ENCODE measurements at regions not wholly inside any gene's neighbourhood (a gene's known extent, or its start where the extent isn't known, plus 50 kb on each side); places are given as distances from the start of the nearest gene placed in this dataset.
"Not testable (repeated sequence)": the region's sequence is repeated elsewhere in the genome, so short reads cannot be mapped to it uniquely, and the experiment has no call there.

GRCh38 chr2:71922091-71922490 lies 225.6 kb downstream of the CYP26B1 start:
- H3K9me3 ChIP-seq (ENCODE audit: control insufficient read depth, low read length, poor library complexity, severe bottlenecking): no peaks in the 10 kb centered on the region
- ATAC-seq (no peak), DNase-seq (no peak)
- no peak overlapping the region for H3K27ac Mint-ChIP-seq
- no peak overlapping the region for H3K4me3 Mint-ChIP-seq
- H3K27me3 Mint-ChIP-seq: peaks cover 13% of the 10 kb centered on the region
- H3K36me3 Mint-ChIP-seq (ENCODE audit: low read depth): no peaks in the 10 kb centered on the region
- peaks cover 8% of the 10 kb centered on the region for H3K4me1 Mint-ChIP-seq

- not testable (repeated sequence) for ATAC-seq; H3K9me3 ChIP-seq (ENCODE audit: control insufficient read depth, low read length, poor library complexity, severe bottlenecking); H3K36me3 Mint-ChIP-seq (ENCODE audit: low read depth); H3K4me3 Mint-ChIP-seq; H3K27ac Mint-ChIP-seq; DNase-seq; H3K4me1 Mint-ChIP-seq
- peaks cover 18% of the 10 kb centered on the region for H3K27me3 Mint-ChIP-seq
These were observed 226.8 kb downstream of the CYP26B1 start for GRCh38 chr2:71920819-71921218.

GRCh38 chr2:71919708-71920107 lies 228.0 kb downstream of the CYP26B1 start:
- no peaks in the 10 kb centered on the region for H3K9me3 ChIP-seq (ENCODE audit: control insufficient read depth, low read length, poor library complexity, severe bottlenecking)
- peaks cover 18% of the 10 kb centered on the region for H3K27me3 Mint-ChIP-seq
- H3K27ac Mint-ChIP-seq: no peak overlapping the region
- ATAC-seq: no peak
- H3K4me1 Mint-ChIP-seq: peaks cover 5% of the 10 kb centered on the region
- no peak for DNase-seq
- no peak overlapping the region for H3K4me3 Mint-ChIP-seq
- H3K36me3 Mint-ChIP-seq (ENCODE audit: low read depth): no peaks in the 10 kb centered on the region

- Mint-ChIP-seq H3K4me3 (no peak overlapping the region), H3K27me3 (peaks cover 21% of the 10 kb centered on the region), H3K4me1 (no peaks in the 10 kb centered on the region), H3K27ac (no peak overlapping the region), H3K36me3 (ENCODE audit: low read depth) (no peaks in the 10 kb centered on the region)
- ATAC-seq: no peak
- no peak for DNase-seq
- peaks cover 3% of the 10 kb centered on the region for H3K9me3 ChIP-seq (ENCODE audit: control insufficient read depth, low read length, poor library complexity, severe bottlenecking)
These were observed 237.4 kb downstream of the CYP26B1 start for GRCh38 chr2:71910277-71910676.

- no peak for ATAC-seq
- no peak for DNase-seq
- no peaks in the 10 kb centered on the region for H3K36me3 Mint-ChIP-seq (ENCODE audit: low read depth)
- peaks cover 35% of the 10 kb centered on the region for H3K27me3 Mint-ChIP-seq
- no peak overlapping the region for H3K27ac Mint-ChIP-seq
- no peak overlapping the region for H3K4me3 Mint-ChIP-seq
- H3K9me3 ChIP-seq (ENCODE audit: control insufficient read depth, low read length, poor library complexity, severe bottlenecking): peaks cover 3% of the 10 kb centered on the region
- H3K4me1 Mint-ChIP-seq: no peaks in the 10 kb centered on the region
These were observed 238.9 kb downstream of the CYP26B1 start for GRCh38 chr2:71908798-71909197.

- no peak for ATAC-seq
- Mint-ChIP-seq H3K36me3 (ENCODE audit: low read depth) (no peaks in the 10 kb centered on the region), H3K4me1 (no peaks in the 10 kb centered on the region), H3K27me3 (peaks cover 38% of the 10 kb centered on the region), H3K4me3 (no peak overlapping the region), H3K27ac (no peak overlapping the region)
- peaks cover 3% of the 10 kb centered on the region for H3K9me3 ChIP-seq (ENCODE audit: control insufficient read depth, low read length, poor library complexity, severe bottlenecking)
- DNase-seq: no peak
These were observed 240.2 kb downstream of the CYP26B1 start for GRCh38 chr2:71907503-71907902.

- Mint-ChIP-seq H3K4me1 (no peaks in the 10 kb centered on the region), H3K27ac (no peak overlapping the region), H3K4me3 (no peak overlapping the region), H3K36me3 (ENCODE audit: low read depth) (no peaks in the 10 kb centered on the region), H3K27me3 (peaks cover 38% of the 10 kb centered on the region)
- ATAC-seq: no peak
- no peak for DNase-seq
- H3K9me3 ChIP-seq (ENCODE audit: control insufficient read depth, low read length, poor library complexity, severe bottlenecking): peaks cover 3% of the 10 kb centered on the region
These were observed 241.2 kb downstream of the CYP26B1 start for GRCh38 chr2:71906357-71906973.

GRCh38 chr2:71905205-71905604 lies 242.5 kb downstream of the CYP26B1 start:
- H3K4me1 Mint-ChIP-seq: no peaks in the 10 kb centered on the region
- peaks cover 38% of the 10 kb centered on the region for H3K27me3 Mint-ChIP-seq
- DNase-seq: no peak
- peaks cover 3% of the 10 kb centered on the region for H3K9me3 ChIP-seq (ENCODE audit: control insufficient read depth, low read length, poor library complexity, severe bottlenecking)
- no peak overlapping the region for H3K4me3 Mint-ChIP-seq
- no peak for ATAC-seq
- no peaks in the 10 kb centered on the region for H3K36me3 Mint-ChIP-seq (ENCODE audit: low read depth)
- H3K27ac Mint-ChIP-seq: no peak overlapping the region

GRCh38 chr2:71903841-71904240 lies 243.8 kb downstream of the CYP26B1 start:
- Mint-ChIP-seq H3K4me1 (no peaks in the 10 kb centered on the region), H3K4me3 (no peak overlapping the region), H3K36me3 (ENCODE audit: low read depth) (no peaks in the 10 kb centered on the region), H3K27me3 (peaks cover 39% of the 10 kb centered on the region), H3K27ac (no peak overlapping the region)
- ATAC-seq (no peak), DNase-seq (no peak)
- no peaks in the 10 kb centered on the region for H3K9me3 ChIP-seq (ENCODE audit: control insufficient read depth, low read length, poor library complexity, severe bottlenecking)

GRCh38 chr2:71901466-71901865 lies 246.2 kb downstream of the CYP26B1 start:
- no peak for ATAC-seq
- Mint-ChIP-seq H3K27ac (no peak overlapping the region), H3K4me1 (no peaks in the 10 kb centered on the region), H3K36me3 (ENCODE audit: low read depth) (no peaks in the 10 kb centered on the region), H3K27me3 (peaks cover 45% of the 10 kb centered on the region), H3K4me3 (no peak overlapping the region)
- no peaks in the 10 kb centered on the region for H3K9me3 ChIP-seq (ENCODE audit: control insufficient read depth, low read length, poor library complexity, severe bottlenecking)
- DNase-seq: no peak

GRCh38 chr2:71898851-71899681 lies 248.6 kb downstream of the CYP26B1 start:
- Mint-ChIP-seq H3K4me3 (no peak overlapping the region), H3K36me3 (ENCODE audit: low read depth) (no peaks in the 10 kb centered on the region), H3K27me3 (peaks cover 43% of the 10 kb centered on the region), H3K27ac (no peak overlapping the region), H3K4me1 (no peaks in the 10 kb centered on the region)
- ATAC-seq (no peak), DNase-seq (no peak)
- H3K9me3 ChIP-seq (ENCODE audit: control insufficient read depth, low read length, poor library complexity, severe bottlenecking): no peaks in the 10 kb centered on the region

- ATAC-seq (no peak), DNase-seq (no peak)
- H3K27me3 Mint-ChIP-seq: peaks cover 41% of the 10 kb centered on the region
- no peaks in the 10 kb centered on the region for H3K9me3 ChIP-seq (ENCODE audit: control insufficient read depth, low read length, poor library complexity, severe bottlenecking)
- no peaks in the 10 kb centered on the region for H3K4me1 Mint-ChIP-seq
- H3K4me3 Mint-ChIP-seq: no peak overlapping the region
- H3K27ac Mint-ChIP-seq: no peak overlapping the region
- H3K36me3 Mint-ChIP-seq (ENCODE audit: low read depth): no peaks in the 10 kb centered on the region
These were observed 249.3 kb downstream of the CYP26B1 start for GRCh38 chr2:71898375-71898774.

- Mint-ChIP-seq H3K27ac (no peak overlapping the region), H3K4me1 (no peaks in the 10 kb centered on the region), H3K36me3 (ENCODE audit: low read depth) (no peaks in the 10 kb centered on the region), H3K27me3 (peaks cover 45% of the 10 kb centered on the region), H3K4me3 (no peak overlapping the region)
- no peak for DNase-seq
- ATAC-seq: no peak
- no peaks in the 10 kb centered on the region for H3K9me3 ChIP-seq (ENCODE audit: control insufficient read depth, low read length, poor library complexity, severe bottlenecking)
These were observed 249.8 kb downstream of the CYP26B1 start for GRCh38 chr2:71897836-71898235.

GRCh38 chr2:71897137-71897480 lies 250.6 kb downstream of the CYP26B1 start:
- Mint-ChIP-seq H3K27me3 (peaks cover 50% of the 10 kb centered on the region), H3K27ac (no peak overlapping the region), H3K36me3 (ENCODE audit: low read depth) (no peaks in the 10 kb centered on the region), H3K4me3 (no peak overlapping the region), H3K4me1 (no peaks in the 10 kb centered on the region)
- ATAC-seq (no peak), DNase-seq (no peak)
- no peaks in the 10 kb centered on the region for H3K9me3 ChIP-seq (ENCODE audit: control insufficient read depth, low read length, poor library complexity, severe bottlenecking)
